OCI-LY1 (cell line): ENCODE measurements at regions not wholly inside any gene's neighbourhood (a gene's known extent, or its start where the extent isn't known, plus 50 kb on each side); places are given as distances from the start of the nearest gene placed in this dataset.

Experiments used
- H2AFZ ChIP-seq: fragments of 200-600 bp; sonication (generic), shearing (Covaris generic); 2 replicates; pipeline ENCODE4 v1.6.0; 2014; ENCODE audit warnings: antibody characterized with exemption, mild to moderate bottlenecking, low read length
- H3F3A ChIP-seq: fragments of 200-600 bp; sonication (generic), shearing (Covaris generic); 2 replicates; pipeline ENCODE4 v1.6.0; 2014; ENCODE audit warnings: mild to moderate bottlenecking, antibody characterized with exemption, low read length, moderate library complexity; ENCODE audit not compliant: insufficient read depth
- H3K27ac ChIP-seq: fragments of 200-600 bp; sonication (generic); 2 replicates; pipeline ENCODE4 v1.5.1; 2014; ENCODE audit warnings: low read length, mixed run types, mild to moderate bottlenecking, low read depth; ENCODE audit not compliant: poor library complexity, severe bottlenecking
- H3K27me3 ChIP-seq: fragments of 200-600 bp; sonication (generic); 2 replicates; pipeline ENCODE4 v1.6.0; 2014; ENCODE audit warnings: antibody characterized with exemption, mild to moderate bottlenecking, low read length, moderate library complexity; ENCODE audit not compliant: insufficient read depth
- H3K36me3 ChIP-seq: fragments of 200-600 bp; sonication (generic); 2 replicates; pipeline ENCODE4 v1.6.1; 2014; ENCODE audit warnings: mild to moderate bottlenecking, antibody characterized with exemption, low read length, moderate library complexity, mixed read lengths; ENCODE audit not compliant: insufficient read depth
- H3K4me1 ChIP-seq: fragments of 200-600 bp; sonication (generic); 2 replicates; pipeline ENCODE4 v1.5.1; 2014; ENCODE audit warnings: mild to moderate bottlenecking, low read length, moderate library complexity; ENCODE audit not compliant: insufficient read depth, severe bottlenecking
- H3K4me2 ChIP-seq: fragments of 200-600 bp; sonication (generic), shearing (Covaris generic); 2 replicates; pipeline ENCODE4 v1.6.1; 2014; ENCODE audit warnings: low read length
- H3K4me3 ChIP-seq: fragments of 200-600 bp; sonication (generic); 2 replicates; pipeline ENCODE4 v1.5.1; 2014; ENCODE audit warnings: low read length, low read depth, mild to moderate bottlenecking, mixed read lengths; ENCODE audit not compliant: poor library complexity, severe bottlenecking
- H3K79me2 ChIP-seq: fragments of 200-600 bp; shearing (Covaris generic); 2 replicates; pipeline ENCODE4 v1.6.1; 2016; ENCODE audit warnings: mixed run types, low read length, mixed read lengths; ENCODE audit not compliant: insufficient read depth
- H3K9ac ChIP-seq: fragments of 200-600 bp; sonication (generic), shearing (Covaris generic); 2 replicates; pipeline ENCODE4 v1.6.1; 2014; ENCODE audit warnings: mild to moderate bottlenecking, low read length, mixed read lengths
- H3K9me2 ChIP-seq: fragments of 200-600 bp; sonication (generic), shearing (Covaris generic); 2 replicates; pipeline ENCODE4 v1.6.1; 2014; ENCODE audit warnings: low read depth, mild to moderate bottlenecking, low read length, mixed read lengths
- H3K9me3 ChIP-seq: fragments of 200-600 bp; shearing (Covaris generic); 2 replicates; pipeline ENCODE4 v1.6.1; 2014; ENCODE audit warnings: low read length, mixed read lengths
- H4K20me1 ChIP-seq: fragments of 200-600 bp; sonication (generic), shearing (Covaris generic); 2 replicates; pipeline ENCODE4 v1.6.0; 2016; ENCODE audit warnings: mild to moderate bottlenecking, low read length; ENCODE audit not compliant: insufficient read depth
- CTCF ChIP-seq: fragments of 200-600 bp; sonication (generic), shearing (Covaris generic); IDR thresholded peaks from 2 replicates; pipeline ENCODE4 v1.5.1; 2017; ENCODE audit warnings: mild to moderate bottlenecking, antibody characterized with exemption, low read length, moderate library complexity, mixed read lengths
- EZH2 ChIP-seq: fragments of 200-600 bp; sonication (generic), shearing (Covaris generic); IDR thresholded peaks from 2 replicates; pipeline ENCODE4 v1.8.0; 2017; ENCODE audit warnings: borderline replicate concordance, mixed run types, mild to moderate bottlenecking, antibody characterized with exemption, low read length, moderate library complexity, mixed read lengths

GRCh38 chr3:30139283-30139682, 467.1 kb upstream of the TGFBR2 start:
- Histone ChIP-seq H3K27me3 (no peaks in the 10 kb centered on the region), H3K36me3 (no peaks in the 10 kb centered on the region), H3K27ac (no peak overlapping the region), H3K79me2 (no peaks in the 10 kb centered on the region), H3F3A (no peaks in the 10 kb centered on the region), H4K20me1 (no peaks in the 10 kb centered on the region), H3K4me3 (no peak overlapping the region), H3K9ac (no peak overlapping the region), H2AFZ (no peak overlapping the region), H3K9me2 (no peaks in the 10 kb centered on the region), H3K4me2 (no peak overlapping the region), H3K4me1 (no peaks in the 10 kb centered on the region), H3K9me3 (no peaks in the 10 kb centered on the region)
- TF ChIP-seq EZH2 (no peak), CTCF (no peak)

GRCh38 chr3:30140356-30141075, 465.9 kb upstream of the TGFBR2 start:
- H3K4me2 ChIP-seq = no peak overlapping the region

GRCh38 chr3:30141178-30141581, 465.2 kb upstream of the TGFBR2 start:
- Histone ChIP-seq H3K27me3 (no peaks in the 10 kb centered on the region), H3K36me3 (no peaks in the 10 kb centered on the region), H3K9ac (no peak overlapping the region), H3K9me2 (no peaks in the 10 kb centered on the region), H3K9me3 (no peaks in the 10 kb centered on the region), H3K4me3 (no peak overlapping the region), H3K27ac (no peak overlapping the region), H3K79me2 (no peaks in the 10 kb centered on the region), H3K4me2 (no peak overlapping the region), H3K4me1 (no peaks in the 10 kb centered on the region), H2AFZ (no peak overlapping the region), H4K20me1 (no peaks in the 10 kb centered on the region), H3F3A (no peaks in the 10 kb centered on the region)
- no peak for TF ChIP-seq EZH2
- TF ChIP-seq CTCF = no peak

More at GRCh38 chr3:30140356-30141075, 465.9 kb upstream of the TGFBR2 start:
- Histone ChIP-seq H3K36me3 (no peaks in the 10 kb centered on the region), H3K9me2 (no peaks in the 10 kb centered on the region), H4K20me1 (no peaks in the 10 kb centered on the region), H3K9me3 (no peaks in the 10 kb centered on the region), H3F3A (no peaks in the 10 kb centered on the region), H2AFZ (no peak overlapping the region), H3K27me3 (no peaks in the 10 kb centered on the region), H3K79me2 (no peaks in the 10 kb centered on the region), H3K4me3 (no peak overlapping the region), H3K27ac (no peak overlapping the region), H3K9ac (no peak overlapping the region), H3K4me1 (no peaks in the 10 kb centered on the region)
- TF ChIP-seq EZH2 = no peak
- TF ChIP-seq CTCF = no peak
